HG03060 (cell line): ENCODE measurements at regions not wholly inside any gene's neighbourhood (a gene's known extent, or its start where the extent isn't known, plus 50 kb on each side); places are given as distances from the start of the nearest gene placed in this dataset.

ENCODE experiments used
- ATAC-seq: cut with Tn5 transposase; IDR thresholded peaks from one replicate; pipeline ENCODE4 v1.9.1; 2021; ENCODE audit warnings: low read depth, moderate number of reproducible peaks; ENCODE audit not compliant: unreplicated experiment

DNA sequence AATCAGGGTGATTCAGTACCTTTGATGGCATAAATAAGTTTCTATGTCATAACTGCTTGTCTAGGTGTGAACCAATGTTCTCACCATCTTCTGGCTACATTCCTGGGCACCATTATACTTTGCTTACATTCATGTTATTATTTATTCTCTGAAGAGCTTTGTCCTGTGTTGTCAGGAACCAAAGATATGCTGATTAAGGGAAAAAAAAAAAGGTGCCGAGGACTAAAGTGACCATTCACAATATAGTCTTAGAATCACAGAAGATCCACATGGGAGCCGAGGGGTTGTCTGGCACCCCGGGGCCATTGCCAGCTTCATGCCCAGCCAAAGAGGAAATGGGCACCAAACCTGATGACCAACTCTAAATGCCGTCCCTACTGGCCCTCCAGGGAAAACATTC, 329.2 kb upstream of the NFE2L3 start:
- ATAC-seq, result no peak

DNA sequence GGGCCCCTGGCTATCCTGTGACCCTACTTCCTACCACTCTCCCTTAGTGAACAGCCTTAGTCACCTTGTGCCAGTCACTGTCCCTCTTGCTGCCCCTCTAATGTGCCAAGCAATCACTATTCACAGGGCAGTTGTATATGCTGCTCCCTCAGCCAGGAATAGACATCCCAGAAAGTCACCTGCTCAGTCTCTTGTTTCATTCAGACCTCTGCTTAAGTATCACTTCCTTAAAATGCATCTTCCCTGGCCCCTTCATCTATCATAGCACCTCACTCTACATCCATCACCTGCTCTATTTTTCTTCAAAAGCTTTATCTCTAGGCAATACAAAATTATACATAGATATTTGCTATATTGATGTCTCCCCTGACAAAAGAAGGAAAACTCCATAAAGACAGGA, 328.4 kb upstream of the NFE2L3 start:
- ATAC-seq, result no peak

DNA sequence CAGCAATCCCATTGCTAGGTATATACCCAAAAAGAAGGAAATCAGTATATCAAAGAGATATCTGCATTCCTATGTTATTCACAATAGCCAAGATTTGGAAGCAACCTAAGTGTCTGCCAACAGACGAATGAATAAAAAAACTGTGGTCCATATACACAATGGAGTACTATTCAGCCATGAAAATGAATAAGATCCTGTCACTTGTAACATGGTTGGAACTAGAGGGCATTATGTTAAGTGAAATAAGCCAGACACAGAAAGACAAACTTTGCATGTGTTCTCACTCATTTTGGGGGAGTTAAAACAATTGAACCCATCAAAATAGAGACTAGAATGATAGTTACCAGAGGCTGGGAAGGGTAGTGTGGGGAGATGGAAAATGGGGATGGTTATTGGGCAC, 323.5 kb upstream of the NFE2L3 start:
- ATAC-seq, result no peak

DNA sequence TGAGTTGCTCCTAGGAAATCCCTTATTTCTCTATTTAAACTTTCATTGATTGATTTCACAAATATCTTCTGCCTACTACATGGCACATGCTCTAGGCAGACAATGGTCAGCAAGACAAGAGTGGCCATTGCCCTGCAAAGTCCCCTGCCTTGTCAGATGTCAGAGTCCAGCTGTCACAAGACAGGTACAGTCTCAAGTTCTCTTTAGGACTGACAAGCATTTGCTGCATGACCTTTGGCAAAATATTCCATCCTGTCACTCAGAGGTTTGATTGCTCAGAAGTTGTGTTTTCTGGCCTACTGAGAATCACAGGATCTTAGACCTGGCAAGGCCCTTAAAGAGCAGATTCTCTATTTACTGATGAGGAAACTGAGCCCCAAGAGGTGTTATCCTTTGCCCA, 322.3 kb upstream of the NFE2L3 start:
- no peak for ATAC-seq

DNA sequence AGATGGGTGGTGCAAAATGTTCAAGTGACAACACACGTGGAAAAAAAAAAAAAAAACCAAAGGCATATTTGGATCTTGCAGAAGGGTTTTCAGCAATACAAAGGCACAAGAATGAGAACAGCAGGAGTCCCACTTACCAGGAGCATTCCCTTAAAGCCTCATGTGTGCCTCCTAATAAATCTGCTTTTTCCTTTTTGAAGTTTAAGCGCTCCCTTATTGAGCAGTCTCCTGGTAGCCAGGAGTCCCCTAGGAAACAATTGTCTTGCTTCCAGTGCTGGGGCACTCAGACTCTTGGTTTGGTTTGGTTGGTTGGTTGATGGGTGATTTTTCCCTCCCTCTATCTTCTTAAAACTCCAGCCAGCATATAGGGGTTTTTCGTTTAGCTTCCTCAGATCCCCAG, 321.8 kb upstream of the NFE2L3 start:
- ATAC-seq, result no peak

DNA sequence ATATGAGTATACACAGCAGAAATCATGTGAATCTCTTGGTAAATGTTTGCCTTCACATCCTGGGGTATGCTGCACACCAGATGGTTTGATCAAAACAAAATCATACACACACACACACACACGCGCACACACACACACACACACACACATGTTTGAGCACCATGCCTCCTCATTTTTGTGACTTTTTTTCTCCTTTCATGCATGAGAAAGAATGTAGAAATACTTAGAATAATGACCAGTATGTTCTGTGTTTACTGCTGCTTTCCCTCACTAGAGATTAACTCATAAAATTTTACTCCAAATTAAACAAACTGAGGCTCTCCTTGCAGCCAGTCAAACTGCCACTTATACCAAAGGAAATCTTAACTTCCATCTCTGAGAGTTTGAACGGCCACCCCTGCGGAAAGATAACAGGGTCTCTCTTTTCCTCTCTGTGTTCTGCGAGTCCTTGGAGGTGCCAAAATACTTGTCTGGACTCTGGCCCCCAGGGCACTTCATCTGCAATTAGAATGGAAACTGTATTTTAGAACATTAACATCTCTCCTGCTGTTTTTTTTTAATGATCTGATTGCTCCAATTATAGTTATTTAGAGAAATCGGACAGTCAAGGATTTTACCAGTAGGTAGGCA, 320.8 kb upstream of the NFE2L3 start:
- no peak for ATAC-seq

DNA sequence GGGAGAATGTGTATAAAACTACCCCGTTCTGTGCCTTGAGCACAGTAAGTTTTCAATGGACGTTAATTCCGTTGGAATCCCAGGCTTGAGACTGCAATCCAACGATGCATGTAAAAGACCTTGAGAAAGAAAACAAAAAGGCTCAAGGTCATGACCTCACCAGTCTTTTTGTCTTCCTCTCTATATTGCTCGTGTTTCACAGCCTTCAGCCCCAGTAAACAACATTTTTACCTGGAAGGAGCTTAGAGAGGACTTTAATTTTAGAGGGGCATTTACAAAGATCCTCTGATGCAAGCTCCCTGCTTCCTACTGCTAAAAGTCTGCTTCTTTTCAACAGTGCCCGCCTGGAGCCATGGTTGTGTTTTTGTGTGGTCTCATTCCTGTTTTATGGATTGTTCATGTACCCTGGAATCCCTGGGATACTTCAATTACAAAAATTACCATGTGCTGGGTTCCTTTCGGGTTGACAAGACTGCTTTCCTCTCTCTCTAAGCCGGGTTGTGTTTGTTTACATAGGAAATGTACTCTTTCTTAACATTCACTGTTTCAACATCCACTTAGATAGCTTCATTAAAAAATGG, 320.1 kb upstream of the NFE2L3 start:
- ATAC-seq, result no peak

DNA sequence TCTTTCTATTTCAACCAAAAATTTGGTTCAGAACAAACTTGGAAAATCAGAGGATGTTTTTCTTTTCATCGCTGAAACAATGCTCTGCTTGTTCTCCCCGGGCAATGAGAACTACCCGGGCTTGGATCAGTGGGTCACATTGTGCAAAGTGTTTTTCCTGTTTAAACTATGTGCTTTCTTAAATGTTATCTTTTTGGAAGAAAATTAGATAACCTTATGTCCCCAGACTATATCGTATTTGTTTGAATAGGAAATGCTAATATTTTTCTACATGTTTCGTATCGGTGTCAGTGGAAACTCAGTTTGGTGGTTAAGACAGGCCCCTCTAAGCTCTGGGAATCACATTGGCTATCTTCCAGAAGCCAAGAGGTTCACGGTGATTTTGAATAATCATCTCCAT, 319.5 kb upstream of the NFE2L3 start:
- ATAC-seq, result no peak

DNA sequence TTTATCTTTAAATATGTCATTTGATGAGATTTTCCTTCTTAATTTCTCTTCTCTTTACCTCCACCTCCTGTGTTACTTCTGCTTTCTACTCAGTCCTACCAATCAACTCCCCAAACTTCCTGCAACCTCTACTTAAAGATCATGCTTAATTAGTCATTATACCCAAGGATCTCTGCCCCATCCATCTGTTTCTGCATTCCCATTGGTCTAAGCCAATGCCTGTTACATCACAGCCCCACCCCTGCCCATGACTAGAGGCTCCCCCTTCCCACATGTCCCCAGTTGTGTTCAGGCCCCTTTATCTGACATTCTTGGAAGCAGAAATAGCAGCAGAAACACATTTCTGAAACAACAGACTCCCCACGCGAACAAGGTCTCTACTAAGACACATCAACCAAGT, 319.1 kb upstream of the NFE2L3 start:
- no peak for ATAC-seq

DNA sequence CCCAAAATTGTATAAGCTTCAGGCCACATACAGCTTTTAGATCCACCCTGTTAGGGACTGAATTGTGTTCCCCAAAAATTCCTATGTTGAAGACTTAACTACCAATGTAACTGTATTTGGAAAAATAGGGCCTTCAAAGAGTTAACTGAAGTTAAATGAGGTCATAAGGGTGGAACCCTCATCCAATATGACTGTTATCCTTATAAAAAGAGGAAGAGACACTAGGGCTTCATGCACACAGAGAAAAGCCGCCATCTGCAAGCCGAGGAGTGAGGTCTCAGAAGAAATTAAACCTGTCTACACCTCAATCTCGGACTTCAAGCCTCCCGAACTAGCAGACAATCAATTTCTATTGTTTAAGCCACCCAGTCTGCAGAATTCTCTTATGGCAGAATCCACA, 317.9 kb upstream of the NFE2L3 start:
- no peak for ATAC-seq

DNA sequence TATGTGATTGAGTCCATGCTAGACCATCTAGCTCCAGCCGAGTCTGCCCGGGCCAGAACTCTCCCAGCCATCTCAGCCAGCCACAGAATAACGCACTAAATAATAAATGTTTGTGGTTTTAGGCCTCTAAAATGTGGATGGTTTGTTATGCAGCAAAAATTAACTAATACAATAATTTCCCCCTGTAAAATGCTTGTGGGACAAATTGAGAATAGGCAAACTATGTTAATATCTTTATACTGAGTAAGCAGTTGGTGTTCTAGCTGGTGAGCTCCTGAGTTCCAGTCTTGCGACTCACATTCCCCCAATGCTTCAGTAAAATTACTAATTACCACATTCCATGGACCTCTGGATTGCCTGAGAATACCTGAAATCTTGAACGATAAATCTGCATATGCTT, 316.8 kb upstream of the NFE2L3 start:
- no peak for ATAC-seq

DNA sequence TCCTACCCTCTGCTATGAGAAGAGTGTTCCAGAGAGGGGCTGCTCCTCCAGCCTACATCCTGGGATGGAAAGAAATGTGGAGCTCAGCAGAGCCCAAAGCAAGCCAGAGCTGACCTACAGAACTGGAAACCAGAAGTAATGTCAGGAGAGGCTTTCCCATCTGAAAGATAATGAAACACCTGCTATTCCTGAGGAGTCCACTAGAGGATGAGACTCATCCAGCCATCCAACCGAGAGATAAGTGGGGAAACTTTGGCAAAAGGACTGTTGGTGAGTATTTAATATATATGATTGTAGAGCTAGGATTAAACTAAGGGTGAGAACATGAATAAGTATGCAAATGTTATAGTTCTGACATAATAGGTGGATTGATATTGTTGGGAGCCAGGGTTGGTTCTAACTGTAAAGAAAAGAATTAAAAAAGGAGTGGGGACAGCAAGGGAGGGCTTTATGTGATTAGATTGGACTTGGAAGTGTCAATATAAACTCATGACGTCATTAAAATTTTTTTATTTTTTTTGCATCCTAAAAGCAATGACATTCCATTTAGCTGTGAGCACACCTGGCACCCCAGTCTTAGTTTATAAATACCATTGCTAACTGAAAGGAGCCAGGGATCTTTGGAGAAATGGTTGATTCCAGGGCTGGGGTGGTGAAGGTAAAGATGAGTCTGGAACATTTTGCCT, 312.8 kb upstream of the NFE2L3 start:
- ATAC-seq, result no peak

DNA sequence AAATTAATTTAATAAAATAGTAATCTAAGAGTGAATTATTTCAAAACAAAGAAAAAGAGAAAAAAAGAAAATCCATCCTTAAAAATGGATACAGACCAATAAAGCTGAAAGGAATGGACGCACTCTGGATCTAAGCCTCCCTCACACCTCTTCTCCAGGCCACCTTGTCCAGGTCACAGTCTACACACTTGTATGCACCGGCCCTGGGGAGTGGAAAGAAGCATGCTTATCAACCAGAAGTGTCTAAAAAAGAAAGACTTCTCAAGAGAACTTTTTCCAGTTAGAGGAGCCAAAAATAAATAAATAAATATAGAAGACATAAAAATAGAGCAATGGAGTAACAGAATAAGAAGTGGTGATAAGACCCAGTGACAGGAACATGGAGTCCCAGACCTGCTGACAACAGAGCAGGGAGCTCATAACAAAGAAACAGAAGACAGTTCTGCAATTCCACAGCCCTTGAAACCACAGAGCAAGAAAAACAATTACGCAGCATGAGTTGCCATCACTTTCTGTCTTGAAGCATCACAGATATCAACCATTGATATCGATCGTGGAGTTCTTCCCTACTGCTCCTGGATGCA, 311.7 kb upstream of the NFE2L3 start:
- no peak for ATAC-seq

DNA sequence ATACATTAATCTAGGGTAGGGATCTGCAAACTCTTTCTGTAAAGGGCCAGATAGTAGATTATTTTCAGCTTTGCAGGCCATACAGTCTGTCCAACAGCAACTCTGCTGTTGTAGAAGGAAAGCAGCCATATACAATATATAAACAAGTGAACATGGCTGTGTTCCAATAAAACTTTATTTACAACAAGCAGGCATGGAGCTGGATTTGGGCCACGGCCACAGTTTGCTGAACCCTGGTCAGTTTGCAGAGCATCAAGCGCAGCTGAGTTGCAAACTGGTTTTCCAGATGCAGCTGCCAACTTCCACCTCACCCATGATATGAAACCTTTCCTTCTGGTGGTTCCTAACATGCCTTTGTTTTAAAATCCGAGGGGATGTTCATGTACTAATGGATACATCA, 310.4 kb upstream of the NFE2L3 start:
- ATAC-seq, result no peak

DNA sequence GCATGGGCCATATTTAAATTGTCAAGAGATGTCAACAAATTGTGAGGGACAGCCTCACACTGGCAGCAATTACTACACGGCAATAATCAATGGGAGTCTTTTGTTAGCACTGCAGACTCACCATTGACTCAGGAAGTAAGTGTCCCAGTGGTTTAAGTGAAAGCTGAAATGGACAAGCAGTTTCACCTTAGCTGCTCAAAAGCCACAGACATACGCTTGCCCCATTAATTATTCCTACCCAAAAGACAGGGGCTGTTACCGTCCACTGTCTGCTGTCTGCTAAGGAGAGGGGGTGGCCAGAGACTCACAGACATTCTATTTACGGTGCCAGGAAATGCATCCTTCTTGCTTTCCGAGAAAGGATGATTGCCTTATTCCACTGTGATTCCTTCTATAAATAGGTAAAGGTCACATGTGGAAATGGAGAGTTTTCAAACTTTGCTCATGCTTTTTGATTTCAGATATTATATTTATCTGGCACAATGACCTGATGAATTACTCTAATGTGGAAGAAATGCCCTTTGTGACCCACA, 309.7 kb upstream of the NFE2L3 start:
- no peak for ATAC-seq

DNA sequence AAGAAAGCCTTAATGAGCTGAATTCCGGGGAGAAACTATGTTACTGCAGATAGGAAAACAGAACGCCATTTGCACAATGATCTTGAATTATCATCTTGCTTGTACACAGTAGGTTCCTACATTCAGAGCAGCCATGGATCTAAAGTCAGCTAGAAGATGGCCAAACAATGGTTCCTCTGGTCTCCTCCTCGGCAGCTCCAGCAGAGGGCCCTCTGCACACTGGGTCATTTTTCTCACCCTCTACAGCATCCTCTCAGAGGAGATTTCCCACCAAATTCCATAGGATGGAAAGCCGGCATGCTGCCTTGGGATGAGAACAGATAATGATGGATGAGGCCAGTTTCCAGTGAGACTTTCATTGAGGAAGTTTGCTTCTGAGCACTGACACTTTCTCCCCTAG, 308.5 kb upstream of the NFE2L3 start:
- ATAC-seq, result no peak

DNA sequence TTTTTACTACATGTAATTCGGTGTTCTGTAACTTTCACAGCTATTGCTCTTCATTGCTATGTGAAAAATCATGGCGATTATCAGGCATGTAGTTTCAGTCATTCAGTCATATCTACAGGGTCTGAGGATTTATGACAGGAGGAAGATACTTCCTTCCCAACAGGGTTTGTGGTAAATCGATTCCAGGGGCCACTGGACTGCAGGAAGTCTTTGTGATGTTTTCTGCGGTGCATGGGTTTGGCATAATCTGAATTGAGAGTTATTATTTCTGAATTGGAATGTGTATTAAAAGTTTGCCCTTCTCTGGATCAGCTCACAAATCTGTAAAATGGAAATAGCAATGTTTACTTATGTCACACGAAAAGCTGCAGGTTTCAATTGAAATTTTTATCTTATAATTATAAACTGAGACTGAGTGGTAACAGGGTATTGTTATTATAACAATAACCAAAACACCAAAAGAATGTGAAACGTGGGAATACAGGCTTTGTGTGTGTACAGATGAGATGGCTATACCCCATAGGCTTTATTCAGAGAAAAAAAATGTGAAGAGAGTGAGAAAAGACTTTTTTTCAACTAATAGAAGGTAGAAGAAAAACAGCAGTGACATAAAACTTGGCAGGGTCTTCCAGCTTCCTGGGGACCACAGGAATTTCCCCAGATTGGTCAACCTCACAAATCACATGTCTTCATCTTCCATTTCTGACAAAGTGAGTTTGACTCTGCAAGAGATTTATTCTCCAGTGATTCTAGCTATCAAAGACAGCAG, 307.7 kb upstream of the NFE2L3 start:
- no peak for ATAC-seq

DNA sequence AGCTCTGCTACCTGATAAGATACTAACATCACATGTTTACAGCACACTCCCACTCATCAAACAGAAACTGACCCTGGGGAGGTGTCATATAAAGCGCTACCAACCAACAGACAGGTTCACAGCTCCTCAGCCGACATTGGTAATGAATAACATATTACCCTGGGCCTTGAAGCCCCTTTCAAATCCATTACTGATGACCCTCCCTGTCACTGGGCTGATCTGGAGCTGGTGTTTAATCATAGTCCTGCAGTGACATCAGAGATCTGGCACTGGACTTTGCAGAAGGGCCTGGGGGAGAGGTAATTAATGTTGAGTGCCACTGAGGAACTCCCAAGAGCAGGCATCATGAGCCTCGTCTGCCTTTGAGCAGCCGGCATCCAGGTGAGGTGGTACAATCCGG, 306.5 kb upstream of the NFE2L3 start:
- ATAC-seq, result no peak

DNA sequence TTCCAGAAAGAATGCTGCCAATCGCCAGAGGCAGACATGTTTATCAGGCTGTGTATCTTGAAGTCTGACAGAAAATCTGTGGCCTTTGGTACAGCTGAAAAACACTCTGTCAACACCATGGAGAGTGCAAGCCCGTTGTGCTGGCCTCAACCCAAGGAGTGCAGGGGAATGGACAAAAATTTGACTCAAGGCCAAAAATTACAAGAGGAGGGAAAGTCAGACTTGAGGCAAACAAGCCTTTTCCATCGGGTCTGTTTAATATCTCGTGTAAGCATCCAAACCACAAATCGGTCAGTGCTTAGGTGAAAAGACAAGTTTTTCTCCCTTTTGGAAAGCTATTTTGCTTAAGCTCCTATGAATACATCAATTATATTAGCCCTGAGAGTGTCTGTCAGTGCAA, 305.3 kb upstream of the NFE2L3 start:
- ATAC-seq, result no peak

DNA sequence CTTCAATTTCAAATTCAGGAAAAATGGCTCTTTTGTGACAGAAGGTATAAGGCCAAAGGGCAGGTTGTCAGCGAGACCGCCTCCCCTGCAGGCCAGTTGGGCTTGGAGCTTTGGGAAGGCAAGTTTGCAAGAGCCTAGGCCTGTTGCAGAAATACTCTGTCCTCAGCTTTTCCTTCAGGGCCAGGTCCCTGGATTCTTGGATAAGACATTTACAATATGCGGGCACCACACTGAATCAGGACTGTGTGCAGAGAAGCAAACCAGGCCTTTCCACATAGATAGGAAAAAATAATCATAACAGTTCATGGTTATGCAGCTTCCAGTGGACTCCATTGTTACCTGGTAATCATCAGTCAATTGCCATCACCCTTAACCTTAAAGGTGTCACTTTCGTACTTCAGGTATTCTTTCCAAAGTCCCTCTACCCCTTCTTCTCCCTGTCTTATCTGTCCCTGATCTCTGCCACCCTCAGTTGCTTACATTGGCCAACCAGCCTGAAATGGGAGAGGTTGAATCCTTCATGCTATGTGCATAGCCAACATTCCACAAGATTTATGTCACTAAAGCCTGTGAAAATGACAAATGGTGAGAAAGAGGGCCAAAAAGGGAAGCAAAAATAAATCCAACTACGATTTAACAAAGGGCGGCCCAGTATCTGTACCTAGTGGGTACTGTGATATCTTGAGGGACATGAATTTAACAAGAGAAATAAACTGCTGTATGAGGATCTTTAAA, 304.5 kb upstream of the NFE2L3 start:
- no peak for ATAC-seq
